ENCODE measurements at regions not wholly inside any gene's neighbourhood (a gene's known extent, or its start where the extent isn't known, plus 50 kb on each side); places are given as distances from the start of the nearest gene placed in this dataset.

DNA sequence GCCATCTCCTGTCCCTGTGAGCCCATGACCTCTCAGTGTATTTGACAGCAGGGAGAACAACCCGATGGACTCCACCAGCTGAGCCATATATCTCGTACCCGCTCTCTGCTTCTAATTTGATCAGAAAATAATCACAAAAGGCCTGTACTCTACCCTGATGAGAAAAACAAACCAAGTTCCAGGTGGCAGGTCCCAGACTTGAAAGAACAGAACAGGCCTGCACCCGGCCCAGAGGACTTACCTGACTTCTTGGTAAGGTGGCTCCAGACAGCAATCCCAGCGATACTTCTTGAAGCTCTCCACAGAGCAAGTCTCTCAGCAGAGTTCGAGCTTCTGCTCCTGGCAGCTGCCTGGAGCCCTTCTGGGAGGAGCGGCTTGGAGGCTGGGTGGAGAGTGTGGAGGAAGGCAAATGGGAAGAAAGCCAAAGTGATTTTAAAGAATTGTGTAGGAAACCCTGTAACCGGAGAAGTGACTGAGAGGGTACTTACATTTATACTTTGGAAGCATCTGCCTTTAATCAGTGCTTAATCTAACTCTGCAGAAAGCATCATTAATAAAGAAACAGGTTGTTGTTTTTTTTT lies 91.6 kb downstream of the SCN11A start:
- TF ChIP-seq MYC (CRISPR knock-in tag; IDR thresholded peaks at IDR 0.05; ENCODE audit: borderline replicate concordance) = no peak
- no peak for TF ChIP-seq ZSCAN30 (CRISPR knock-in tag; IDR thresholded peaks at IDR 0.05)
